ENCODE measurements at regions not wholly inside any gene's neighbourhood (a gene's known extent, or its start where the extent isn't known, plus 50 kb on each side); places are given as distances from the start of the nearest gene placed in this dataset.

- CTCF ChIA-PET = no interaction called here
These were observed 131.3 kb downstream of the INHBB start for GRCh38 chr2:120477198-120477597.

GRCh38 chr2:120477831-120478481 is 132.0 kb downstream of the INHBB start:
- Histone ChIP-seq H3K79me2 (ENCODE audit: low read length) (no peaks in the 10 kb centered on the region), H3K9me2 (replicated peaks; ENCODE audit: low read length) (no peaks in the 10 kb centered on the region), H3K36me3 (ENCODE audit: low read depth, low read length) (no peaks in the 10 kb centered on the region), H3K9me3 (ENCODE audit: low read length) (no peaks in the 10 kb centered on the region), H3K27me3 (ENCODE audit: low read length) (no peaks in the 10 kb centered on the region), H3K4me1 (ENCODE audit: insufficient read depth, low read length) (peaks cover 34% of the 10 kb centered on the region), H3K4me2 (ENCODE audit: low read length) (no peak overlapping the region), H2AFZ (ENCODE audit: low read length) (no peak overlapping the region), H3K27ac (ENCODE audit: low read length) (no peak overlapping the region), H4K20me1 (ENCODE audit: low read length) (no peaks in the 10 kb centered on the region), H3F3A (ENCODE audit: low read length, unreplicated experiment) (peaks cover 10% of the 10 kb centered on the region), H3K4me3 (ENCODE audit: low read length) (no peak overlapping the region), H3K9ac (ENCODE audit: low read length) (no peak overlapping the region)
- intact Hi-C loops (cut with micrococcal nuclease) = no loop called here
- POLR2A ChIA-PET (ENCODE audit: unreplicated experiment) = no interaction called here
- CTCF ChIA-PET = no interaction called here
- BruUV-seq (replicated peaks) = no TSS peak
- ATAC-seq (no peak), DNase-seq (no peak)
- TF ChIP-seq CTCF (conservative IDR thresholded peaks at IDR 0.05; ENCODE audit: low read depth, low read length) (no peak), EZH2phosphoT487 (IDR thresholded peaks at IDR 0.05; ENCODE audit: borderline replicate concordance, low read length) (no peak), EZH2 (IDR thresholded peaks at IDR 0.05; ENCODE audit: low read length, unreplicated experiment) (no peak)

More at GRCh38 chr2:120477198-120477597, 131.3 kb downstream of the INHBB start:
- H3K9ac ChIP-seq (ENCODE audit: low read length) = no peak overlapping the region
- H3K9me3 ChIP-seq (ENCODE audit: low read length) = no peaks in the 10 kb centered on the region
- TF ChIP-seq CTCF (conservative IDR thresholded peaks at IDR 0.05; ENCODE audit: low read depth, low read length) (no peak), EZH2 (IDR thresholded peaks at IDR 0.05; ENCODE audit: low read length, unreplicated experiment) (no peak), EZH2phosphoT487 (IDR thresholded peaks at IDR 0.05; ENCODE audit: borderline replicate concordance, low read length) (no peak)
- DNase-seq = no peak
- intact Hi-C loops (cut with micrococcal nuclease) = no loop called here
- no TSS peak for BruUV-seq (replicated peaks)
- ATAC-seq = no peak
- POLR2A ChIA-PET (ENCODE audit: unreplicated experiment) = no interaction called here
- no peak overlapping the region for H3K4me2 ChIP-seq (ENCODE audit: low read length)
- no peaks in the 10 kb centered on the region for H3K36me3 ChIP-seq (ENCODE audit: low read depth, low read length)
- H4K20me1 ChIP-seq (ENCODE audit: low read length) = no peaks in the 10 kb centered on the region
- no peak overlapping the region for H3K27ac ChIP-seq (ENCODE audit: low read length)
- H3K9me2 ChIP-seq (replicated peaks; ENCODE audit: low read length) = no peaks in the 10 kb centered on the region
- no peaks in the 10 kb centered on the region for H3K79me2 ChIP-seq (ENCODE audit: low read length)
- peaks cover 11% of the 10 kb centered on the region for H3F3A ChIP-seq (ENCODE audit: low read length, unreplicated experiment)
- H3K27me3 ChIP-seq (ENCODE audit: low read length) = no peaks in the 10 kb centered on the region
- H3K4me3 ChIP-seq (ENCODE audit: low read length) = no peak overlapping the region
- H3K4me1 ChIP-seq (ENCODE audit: insufficient read depth, low read length) = peaks cover 42% of the 10 kb centered on the region
- H2AFZ ChIP-seq (ENCODE audit: low read length) = no peak overlapping the region

GRCh38 chr2:120480346-120480902 is 134.5 kb downstream of the INHBB start:
- ATAC-seq (no peak), DNase-seq (no peak)
- Histone ChIP-seq H3K9me2 (replicated peaks; ENCODE audit: low read length) (no peaks in the 10 kb centered on the region), H3K9ac (ENCODE audit: low read length) (no peak overlapping the region), H3K4me1 (ENCODE audit: insufficient read depth, low read length) (peaks cover 13% of the 10 kb centered on the region), H3K9me3 (ENCODE audit: low read length) (no peaks in the 10 kb centered on the region), H4K20me1 (ENCODE audit: low read length) (no peaks in the 10 kb centered on the region), H3K79me2 (ENCODE audit: low read length) (no peaks in the 10 kb centered on the region), H3K4me2 (ENCODE audit: low read length) (no peak overlapping the region), H3K36me3 (ENCODE audit: low read depth, low read length) (no peaks in the 10 kb centered on the region), H3K4me3 (ENCODE audit: low read length) (no peak overlapping the region), H3K27me3 (ENCODE audit: low read length) (no peaks in the 10 kb centered on the region), H2AFZ (ENCODE audit: low read length) (no peak overlapping the region), H3K27ac (ENCODE audit: low read length) (no peak overlapping the region), H3F3A (ENCODE audit: low read length, unreplicated experiment) (no peaks in the 10 kb centered on the region)
- ChIA-PET POLR2A (ENCODE audit: unreplicated experiment) (no interaction called here), CTCF (no interaction called here)
- no peak for TF ChIP-seq EZH2 (IDR thresholded peaks at IDR 0.05; ENCODE audit: low read length, unreplicated experiment)
- TF ChIP-seq CTCF (conservative IDR thresholded peaks at IDR 0.05; ENCODE audit: low read depth, low read length) = no peak
- no peak for TF ChIP-seq EZH2phosphoT487 (IDR thresholded peaks at IDR 0.05; ENCODE audit: borderline replicate concordance, low read length)
- BruUV-seq (replicated peaks) = no TSS peak
- intact Hi-C loops (cut with micrococcal nuclease) = no loop called here

All from PC-3 (cell line).